ENCODE measurements at regions not wholly inside any gene's neighbourhood (a gene's known extent, or its start where the extent isn't known, plus 50 kb on each side); places are given as distances from the start of the nearest gene placed in this dataset.
A peak's percentile ranks its signal among the peaks of the same experiment; 100 is the strongest.

DNA sequence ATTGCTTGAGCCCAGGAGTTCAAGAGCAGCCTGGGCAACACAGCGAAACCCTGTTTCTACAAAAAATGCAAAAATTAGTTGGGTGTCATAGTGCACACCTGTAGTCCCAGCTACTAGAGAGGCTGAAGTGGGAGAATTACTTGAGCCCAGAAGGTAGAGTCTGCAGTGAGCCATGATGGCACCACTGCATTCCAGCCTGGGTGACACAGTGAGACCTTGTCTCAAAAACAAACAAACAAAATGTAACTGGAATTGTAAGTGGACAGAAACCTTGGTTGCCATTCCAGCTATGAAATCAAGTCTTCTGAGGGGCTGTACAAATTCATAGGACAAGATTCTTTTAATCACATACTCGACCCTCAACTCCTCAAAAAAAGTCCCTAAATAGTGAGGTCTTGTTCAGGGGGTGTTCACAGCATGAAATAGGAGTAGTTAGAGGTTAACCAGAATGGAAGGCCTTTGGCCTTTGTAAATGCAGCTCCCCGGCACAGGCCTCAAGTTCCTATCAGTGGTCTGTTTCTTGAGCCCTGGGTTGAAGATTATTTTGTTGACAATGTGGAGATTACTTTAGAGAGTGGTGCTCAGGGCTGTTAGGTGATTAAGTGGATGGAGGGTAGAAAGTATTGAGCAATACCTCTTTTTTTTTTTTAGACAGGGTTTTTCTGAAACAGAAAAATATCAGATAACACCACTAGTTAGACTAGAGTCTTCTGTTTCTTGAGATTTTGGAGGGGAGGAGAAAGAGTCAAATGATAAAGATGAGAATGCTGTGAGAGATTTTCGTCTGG lies 138.7 kb upstream of the ZNF648 start:
- TF ChIP-seq, protein P1, sequence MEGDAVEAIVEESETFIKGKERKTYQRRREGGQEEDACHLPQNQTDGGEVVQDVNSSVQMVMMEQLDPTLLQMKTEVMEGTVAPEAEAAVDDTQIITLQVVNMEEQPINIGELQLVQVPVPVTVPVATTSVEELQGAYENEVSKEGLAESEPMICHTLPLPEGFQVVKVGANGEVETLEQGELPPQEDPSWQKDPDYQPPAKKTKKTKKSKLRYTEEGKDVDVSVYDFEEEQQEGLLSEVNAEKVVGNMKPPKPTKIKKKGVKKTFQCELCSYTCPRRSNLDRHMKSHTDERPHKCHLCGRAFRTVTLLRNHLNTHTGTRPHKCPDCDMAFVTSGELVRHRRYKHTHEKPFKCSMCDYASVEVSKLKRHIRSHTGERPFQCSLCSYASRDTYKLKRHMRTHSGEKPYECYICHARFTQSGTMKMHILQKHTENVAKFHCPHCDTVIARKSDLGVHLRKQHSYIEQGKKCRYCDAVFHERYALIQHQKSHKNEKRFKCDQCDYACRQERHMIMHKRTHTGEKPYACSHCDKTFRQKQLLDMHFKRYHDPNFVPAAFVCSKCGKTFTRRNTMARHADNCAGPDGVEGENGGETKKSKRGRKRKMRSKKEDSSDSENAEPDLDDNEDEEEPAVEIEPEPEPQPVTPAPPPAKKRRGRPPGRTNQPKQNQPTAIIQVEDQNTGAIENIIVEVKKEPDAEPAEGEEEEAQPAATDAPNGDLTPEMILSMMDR (IDR thresholded peaks at IDR 0.05): no peak

DNA sequence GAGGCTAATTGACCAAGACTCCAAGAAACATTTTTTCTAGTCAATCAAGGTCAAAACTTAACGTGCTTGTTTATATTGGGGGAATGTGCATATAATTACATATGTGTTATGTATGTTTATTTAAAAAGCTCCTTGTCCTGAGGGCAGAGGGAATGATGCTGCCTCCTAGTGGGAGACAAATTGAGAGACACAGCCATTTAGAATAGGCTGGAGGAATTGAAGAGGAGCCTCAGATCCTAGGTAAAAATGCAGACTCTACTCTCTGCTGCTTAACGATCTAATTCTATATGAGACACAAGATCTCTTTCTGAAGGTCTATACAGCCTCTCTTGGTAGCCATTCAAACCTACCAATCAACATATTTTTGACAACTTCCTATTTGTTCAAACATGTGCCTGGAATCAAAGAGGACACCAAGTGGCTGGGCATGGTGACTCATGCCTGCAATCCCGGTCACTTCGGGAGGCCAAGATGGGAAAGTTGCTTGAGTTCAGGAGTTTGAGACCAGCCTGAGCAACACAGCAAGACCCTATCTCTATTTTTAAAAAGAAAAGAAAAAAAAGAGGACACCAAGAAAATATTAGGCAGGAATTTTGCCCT lies 136.6 kb upstream of the ZNF648 start:
- TF ChIP-seq, protein P1 (IDR thresholded peaks at IDR 0.05): peak; percentile 71

DNA sequence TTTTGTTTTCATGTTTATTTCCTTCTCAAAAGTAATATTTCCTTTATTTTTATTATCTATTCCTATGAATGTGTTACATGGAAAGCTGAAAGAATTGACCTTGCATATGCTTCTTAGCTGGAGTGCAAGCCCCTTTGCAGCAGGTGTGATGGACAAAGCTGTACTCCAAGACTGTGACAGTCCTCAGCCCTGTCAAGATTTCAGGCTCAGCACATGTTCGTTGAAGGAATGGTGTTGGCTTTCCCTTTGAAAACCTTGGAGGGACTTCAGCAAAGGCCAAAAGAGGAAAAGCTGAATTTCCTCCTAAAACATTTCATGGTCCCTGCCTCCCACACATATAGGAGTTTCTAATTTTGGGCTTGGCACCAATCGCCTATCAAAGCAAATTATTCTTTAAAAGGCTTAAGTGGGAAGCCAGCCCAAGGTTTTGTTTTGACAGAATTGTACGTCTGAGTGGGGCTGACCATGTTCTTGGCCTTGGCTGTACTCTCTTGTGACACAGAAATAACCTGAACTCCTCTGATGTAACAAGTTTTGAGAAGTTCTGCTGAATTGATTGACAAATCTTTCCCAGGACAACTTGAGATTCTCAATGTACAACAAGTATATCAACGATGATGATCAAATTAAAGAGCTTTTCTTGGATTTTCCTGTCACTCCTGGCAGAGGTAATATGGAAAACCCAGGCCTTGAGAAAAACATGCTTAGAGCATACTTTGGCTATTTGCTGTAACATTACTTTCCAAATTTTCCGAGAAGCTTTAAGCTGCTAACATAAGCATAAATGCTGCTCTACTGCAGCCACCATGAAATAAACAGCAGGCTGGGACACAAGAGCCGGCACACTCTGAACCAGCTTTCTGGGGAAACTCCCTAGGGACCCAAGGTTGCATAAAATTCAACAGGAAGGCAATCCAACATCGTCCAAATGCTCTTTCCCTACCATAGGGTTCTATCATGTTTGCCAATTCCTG lies 135.7 kb upstream of the ZNF648 start:
- TF ChIP-seq, protein P1 (IDR thresholded peaks at IDR 0.05): no peak

DNA sequence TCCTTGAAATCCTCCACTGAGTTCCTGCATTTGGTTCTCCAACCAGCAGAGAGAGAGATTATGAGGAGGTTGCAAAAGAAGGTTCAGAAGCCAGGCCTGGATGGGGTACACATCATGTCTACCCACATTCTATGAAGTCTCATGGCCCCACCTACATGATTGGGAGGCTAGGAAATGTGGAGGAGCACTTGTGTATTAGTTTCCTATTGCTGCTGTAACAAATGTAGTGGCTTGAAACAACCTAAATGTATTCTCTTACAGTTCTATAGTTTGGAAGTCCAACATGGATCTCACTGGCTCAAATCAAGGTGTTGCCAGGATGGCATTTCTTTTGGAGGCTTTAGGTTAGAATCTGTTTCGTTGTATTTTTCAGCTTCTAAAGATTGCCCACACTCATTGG lies 134.2 kb upstream of the ZNF648 start:
- TF ChIP-seq, protein P1 (IDR thresholded peaks at IDR 0.05): no peak

DNA sequence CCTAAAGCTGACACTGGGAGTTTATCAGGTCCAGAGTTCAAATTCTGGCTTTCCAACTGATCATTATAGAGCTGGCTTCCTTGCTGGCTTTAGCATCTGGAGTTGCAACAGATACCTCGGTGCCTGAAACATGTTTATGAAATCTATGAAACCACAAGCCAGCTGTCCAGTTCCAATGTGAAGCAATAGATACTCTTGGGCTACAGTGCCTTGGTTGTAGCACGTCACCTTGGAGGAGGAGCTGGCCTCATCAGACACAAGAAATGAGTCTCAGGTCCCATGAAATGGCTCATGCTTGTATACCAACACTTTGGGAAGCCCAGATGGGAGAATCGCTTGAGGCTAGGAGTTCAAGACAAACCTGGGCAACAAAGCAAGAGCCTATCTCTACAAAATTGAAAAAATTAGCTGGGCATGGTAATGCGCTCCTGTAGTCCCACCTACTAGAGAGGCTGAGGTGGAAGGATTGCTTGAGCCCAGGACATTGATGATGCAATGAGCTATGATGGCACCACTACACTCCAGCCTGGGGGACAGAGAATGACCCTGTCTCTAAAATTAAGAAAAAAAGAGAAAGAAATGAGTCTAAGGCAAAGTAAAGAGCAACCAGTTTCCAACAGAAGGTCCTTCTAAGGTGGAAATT lies 132.5 kb upstream of the ZNF648 start:
- TF ChIP-seq, protein P1 (IDR thresholded peaks at IDR 0.05): no peak

DNA sequence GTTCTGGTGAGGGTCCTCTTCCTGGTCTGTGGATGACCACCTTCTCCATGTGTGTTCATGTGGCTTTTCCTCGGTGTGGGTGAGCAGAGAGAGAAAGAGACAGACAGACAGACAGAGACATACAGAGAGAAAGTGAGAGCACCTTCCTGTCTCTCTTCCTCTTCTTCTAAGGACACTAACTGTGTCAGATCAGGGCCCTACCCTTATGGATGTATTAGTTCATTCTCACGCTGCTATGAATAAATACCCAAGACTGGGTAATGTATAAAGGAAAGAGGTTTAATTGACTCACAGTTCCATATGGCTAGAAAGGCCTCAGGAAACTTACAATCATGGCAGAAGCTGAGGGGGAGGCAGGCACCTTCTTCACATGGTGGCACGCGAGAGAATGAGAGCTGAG lies 131.5 kb upstream of the ZNF648 start:
- TF ChIP-seq, protein P1 (IDR thresholded peaks at IDR 0.05): no peak

DNA sequence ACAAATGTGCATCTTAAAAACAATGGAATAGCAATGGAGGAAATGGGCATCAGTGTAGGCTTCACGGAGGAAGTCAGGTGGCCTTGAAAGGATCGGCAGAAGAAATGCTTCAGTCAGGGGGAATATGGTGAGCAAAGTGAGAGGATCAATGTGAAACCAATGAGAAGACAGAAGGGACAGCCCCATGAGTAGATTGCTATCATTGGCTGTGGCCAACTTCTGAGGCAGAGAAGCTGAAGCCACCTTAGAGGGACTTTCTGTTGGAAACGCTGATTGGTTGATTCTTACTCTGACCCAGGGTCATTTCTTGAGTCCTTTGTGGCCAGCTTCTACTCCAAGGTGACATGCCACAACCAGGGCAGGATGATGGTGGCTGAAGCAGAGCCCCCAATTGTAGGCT lies 130.7 kb upstream of the ZNF648 start:
- TF ChIP-seq, protein P1 (IDR thresholded peaks at IDR 0.05): no peak

Data from LNCAP (cell line).